ENCODE measurements at regions not wholly inside any gene's neighbourhood (a gene's known extent, or its start where the extent isn't known, plus 50 kb on each side); places are given as distances from the start of the nearest gene placed in this dataset.

DNA sequence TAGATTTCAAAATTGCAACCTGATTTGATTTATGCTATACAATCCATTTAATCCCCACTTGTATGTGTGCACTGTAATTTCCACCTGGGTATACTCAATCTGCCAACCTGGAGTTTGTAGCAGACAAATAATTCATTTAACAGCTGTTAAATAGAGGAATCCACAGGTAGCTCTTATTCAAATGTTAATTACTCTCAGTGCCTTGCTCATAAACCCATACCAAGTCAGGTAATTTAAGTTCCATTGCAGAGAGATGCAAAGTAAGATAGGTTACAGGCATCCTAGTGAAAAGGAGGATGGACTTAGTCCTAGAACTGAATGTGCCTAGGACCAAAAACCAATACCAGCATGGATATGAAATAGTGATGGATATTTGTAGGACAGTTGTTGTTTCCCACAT, 674.2 kb downstream of the TBL1XR1 start:
- DNase-seq, result no peak

- DNase-seq, result no peak
Observed at GRCh38 chr3:176522436-176522835, 674.8 kb downstream of the TBL1XR1 start.

DNA sequence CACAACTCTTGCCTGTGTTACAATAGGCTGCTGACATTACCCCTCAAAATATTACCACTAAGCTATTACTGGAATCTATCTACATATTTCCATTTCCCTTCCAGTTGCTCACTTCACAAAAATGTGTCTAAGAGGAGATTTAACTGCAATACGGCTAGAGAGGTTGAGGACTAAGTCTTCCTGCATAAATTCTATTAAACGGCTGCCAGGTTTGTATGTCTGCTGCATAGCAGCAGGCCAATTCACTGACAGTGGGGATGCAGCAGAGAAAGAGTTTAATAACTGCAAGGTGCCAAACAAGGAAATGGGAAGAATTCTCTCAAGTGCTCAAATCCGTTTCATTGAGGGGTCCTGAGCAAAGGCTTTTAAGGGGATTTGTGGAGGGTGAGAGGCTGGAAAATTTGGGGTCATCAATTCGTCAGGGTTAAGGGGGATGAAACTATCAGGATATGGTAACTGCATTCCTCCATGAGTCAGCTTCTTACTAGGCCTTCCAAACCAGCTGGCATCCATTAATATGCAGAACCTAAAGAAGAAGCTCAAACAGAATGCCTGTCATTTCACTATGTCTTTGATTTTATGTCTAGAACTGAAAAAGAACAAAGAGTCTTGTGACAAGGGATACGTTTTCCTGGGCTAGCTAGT, 675.6 kb downstream of the TBL1XR1 start:
- no peak for DNase-seq

DNA sequence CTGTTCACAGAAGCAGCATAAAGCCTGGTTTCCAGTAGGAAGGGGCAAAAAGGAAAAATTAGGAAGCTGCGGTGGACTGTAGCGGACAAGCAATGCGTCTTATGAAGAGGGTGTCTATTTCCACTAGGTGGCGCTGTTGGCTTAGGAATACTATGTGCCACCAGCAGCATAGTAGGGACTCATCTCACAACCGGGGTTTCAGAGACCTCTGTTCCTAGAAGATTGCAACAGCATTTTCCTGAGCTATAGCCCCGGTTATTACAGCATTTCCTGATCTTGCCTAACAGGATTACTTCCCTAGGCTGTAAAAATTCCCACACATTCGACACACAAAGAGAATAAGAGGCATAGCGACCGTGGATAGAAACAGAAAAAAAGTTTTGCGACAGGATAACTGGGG, 683.0 kb downstream of the TBL1XR1 start:
- DNase-seq, result peak; percentile 81

DNA sequence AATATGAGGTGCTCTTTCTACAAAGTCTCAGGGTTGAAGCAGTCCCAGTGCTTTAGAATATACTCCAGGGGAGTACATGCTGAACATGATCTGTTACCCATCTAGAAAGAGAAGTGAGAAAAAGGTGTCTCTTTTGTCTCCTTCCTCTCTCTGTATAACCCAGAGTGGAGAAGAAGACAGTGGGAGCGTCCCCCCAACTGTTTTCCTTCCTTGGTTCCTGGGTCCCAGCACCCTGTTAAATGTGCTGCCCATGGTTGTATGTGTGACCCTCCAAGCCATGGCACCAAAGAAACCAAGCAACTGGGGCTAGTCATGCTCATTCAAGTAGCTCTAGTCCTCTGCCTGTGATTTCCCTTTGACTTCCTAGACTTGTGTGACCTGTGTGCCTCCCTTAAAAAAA, 683.7 kb downstream of the TBL1XR1 start:
- DNase-seq, result peak; percentile 28

DNA sequence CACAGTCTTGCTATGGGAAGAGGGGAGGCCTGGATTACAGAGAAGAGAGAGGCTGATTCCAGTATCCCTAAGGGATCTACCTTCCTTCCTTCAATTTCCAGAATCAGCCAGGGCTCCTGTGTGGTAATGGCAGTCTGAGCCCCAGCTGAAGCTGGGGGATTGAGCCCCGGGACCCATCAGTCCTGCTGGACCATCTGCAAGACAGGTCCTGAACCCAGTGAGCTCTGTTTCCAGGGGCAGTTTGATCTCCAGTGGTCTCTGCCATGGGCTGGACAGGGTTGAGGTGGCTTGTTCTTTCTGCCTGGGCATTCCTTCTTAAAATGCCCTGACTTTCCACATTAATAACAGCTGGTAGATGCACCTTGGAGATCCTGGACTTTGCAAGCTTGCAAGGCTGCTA, 685.2 kb downstream of the TBL1XR1 start:
- no peak for DNase-seq

GRCh38 chr3:176510097-176510496, 687.2 kb downstream of the TBL1XR1 start:
- DNase-seq, result no peak

- no peak for DNase-seq
Observed at GRCh38 chr3:176505878-176506621, 691.2 kb downstream of the TBL1XR1 start.

GRCh38 chr3:176491084-176491483, 706.2 kb downstream of the TBL1XR1 start:
- no peak for DNase-seq

DNA sequence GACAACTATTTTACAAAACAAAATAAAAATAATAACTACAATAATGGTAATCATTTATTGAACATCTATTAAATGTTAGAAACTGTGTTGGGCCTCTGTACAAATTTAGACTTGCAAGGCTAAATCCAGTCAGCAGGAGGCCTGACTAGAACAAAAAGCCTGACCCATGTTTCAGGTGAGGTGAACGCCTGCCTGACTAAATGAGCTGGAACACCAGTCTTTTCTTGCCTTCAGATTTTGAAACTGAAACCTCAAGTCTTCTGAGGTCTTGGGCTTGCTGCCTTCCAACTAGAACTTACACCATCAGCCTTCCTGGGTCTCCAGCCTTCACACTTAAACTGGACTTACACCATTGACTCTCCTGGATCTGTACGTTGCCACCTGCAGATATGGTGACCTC, 706.9 kb downstream of the TBL1XR1 start:
- DNase-seq, result no peak

DNA sequence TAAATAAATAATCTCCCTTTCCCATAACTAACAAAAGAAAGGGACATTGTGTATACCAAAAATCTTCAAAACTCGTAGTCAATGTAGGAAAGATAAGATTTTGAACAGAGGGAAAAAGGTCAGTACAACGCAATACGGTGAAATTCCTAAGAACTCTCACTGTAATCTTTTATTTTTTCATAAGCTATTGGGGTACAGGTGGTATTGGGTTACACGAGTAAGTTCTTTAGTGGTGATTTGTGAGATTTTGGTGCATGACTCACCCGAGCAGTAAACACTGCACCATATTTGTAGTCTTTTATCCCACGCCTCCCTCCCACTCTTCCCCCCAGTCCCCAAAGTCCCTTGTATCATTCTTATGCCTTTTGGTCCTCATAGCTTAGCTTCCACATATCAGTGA, 718.0 kb downstream of the TBL1XR1 start:
- no peak for DNase-seq

DNA sequence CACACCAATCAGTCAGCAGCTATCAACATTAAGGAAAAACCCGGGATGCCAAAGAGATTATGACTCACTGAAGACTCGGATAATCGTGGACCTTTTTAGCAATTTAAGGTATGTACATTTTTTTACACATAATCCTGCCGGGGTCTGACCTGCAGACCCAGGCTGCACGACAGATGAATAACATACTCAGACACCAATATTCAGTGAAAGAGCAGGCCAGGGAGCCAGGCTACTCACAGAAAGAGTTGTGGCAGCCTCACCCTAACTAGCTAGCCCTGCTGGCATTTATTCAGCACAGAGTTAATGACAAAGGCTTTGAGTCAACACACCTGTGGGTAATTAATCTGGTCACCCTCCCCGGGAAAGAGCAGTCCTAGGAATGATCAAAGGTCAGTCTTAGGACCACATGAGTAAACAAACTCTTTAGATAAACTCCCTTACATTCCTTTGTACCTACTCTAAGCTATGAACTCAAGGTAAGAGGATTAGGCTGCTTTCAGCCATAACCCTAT, 727.5 kb downstream of the TBL1XR1 start:
- no peak for DNase-seq

GRCh38 chr3:176463610-176464009, 733.7 kb downstream of the TBL1XR1 start:
- no peak for DNase-seq

GRCh38 chr3:176447369-176447768, 749.9 kb downstream of the TBL1XR1 start:
- peak; percentile 66 for DNase-seq

GRCh38 chr3:176442326-176442725, 755.0 kb downstream of the TBL1XR1 start:
- peak; percentile 53 for DNase-seq

- no peak for DNase-seq
Observed at GRCh38 chr3:176439729-176440128, 757.6 kb downstream of the TBL1XR1 start.

GRCh38 chr3:176431991-176432390, 765.3 kb downstream of the TBL1XR1 start:
- DNase-seq, result no peak

GRCh38 chr3:176431038-176431418, 766.3 kb downstream of the TBL1XR1 start:
- DNase-seq, result no peak

- peak; percentile 57 for DNase-seq
Observed at GRCh38 chr3:176430244-176431037, 766.8 kb downstream of the TBL1XR1 start.

DNA sequence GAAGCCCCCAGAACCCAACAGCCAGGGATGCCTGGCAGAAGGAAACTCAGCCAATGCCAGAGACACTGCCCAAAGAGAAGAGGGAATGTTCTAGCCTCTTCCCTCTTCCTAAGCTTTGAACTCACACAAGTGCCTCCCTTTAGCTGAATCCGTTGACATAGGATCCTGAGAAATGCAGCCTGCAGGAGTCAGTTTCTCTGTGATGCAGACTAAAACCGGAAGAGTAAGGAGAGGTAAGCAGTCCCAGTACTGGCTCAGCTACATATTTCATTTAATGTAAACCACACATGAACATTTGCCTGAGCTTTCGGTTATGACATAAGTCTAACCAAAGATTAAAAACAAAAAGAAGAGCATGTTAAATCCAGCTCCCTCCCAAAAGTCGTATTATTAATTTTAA, 768.7 kb downstream of the TBL1XR1 start:
- DNase-seq, result no peak

- no peak for DNase-seq
Observed at GRCh38 chr3:176426371-176426770, 770.9 kb downstream of the TBL1XR1 start.

GRCh38 chr3:176416870-176417269, 780.4 kb downstream of the TBL1XR1 start:
- no peak for DNase-seq

DNA sequence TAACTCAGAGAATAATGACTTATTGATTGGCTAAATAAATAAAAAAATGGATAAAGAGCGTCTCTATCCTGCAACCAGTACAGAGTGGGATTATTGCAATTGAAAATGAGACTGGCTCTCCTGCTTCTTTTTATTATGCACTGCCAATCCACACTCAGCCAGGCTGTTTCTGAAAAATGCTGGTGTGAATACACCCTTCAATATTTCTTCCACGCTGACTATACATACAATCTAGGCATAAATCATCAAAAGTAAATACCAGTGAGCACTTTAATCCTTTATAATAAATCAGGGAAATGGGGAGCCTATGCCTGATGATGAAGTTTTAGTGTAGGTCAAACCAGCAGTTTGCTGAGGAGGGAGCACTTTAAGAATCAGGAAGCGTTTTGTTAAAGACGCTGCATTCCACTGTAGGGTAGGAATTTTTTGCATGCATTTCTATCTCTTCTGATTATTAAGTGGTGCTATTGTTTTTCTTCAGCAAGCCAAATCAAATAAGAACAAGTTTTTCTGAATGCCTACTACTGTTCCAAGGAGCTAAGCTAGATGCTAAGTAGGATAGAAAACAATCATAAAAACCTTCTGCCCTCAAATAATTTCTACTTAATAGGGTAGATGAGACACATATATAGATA, 781.5 kb downstream of the TBL1XR1 start:
- DNase-seq, result no peak
